A549 (cell line): ENCODE measurements at regions not wholly inside any gene's neighbourhood (a gene's known extent, or its start where the extent isn't known, plus 50 kb on each side); places are given as distances from the start of the nearest gene placed in this dataset.

ENCODE experiments used
- CBX2 ChIP-seq: fragments of 200-600 bp; sonication (generic); IDR thresholded peaks from 2 replicates; pipeline ENCODE4 v1.6.1; 2016; ENCODE audit warnings: low read depth, mild to moderate bottlenecking, borderline replicate concordance
- CTCF ChIP-seq: fragments of >200 bp; sonication (Bioruptor Twin); formaldehyde crosslinking; IDR thresholded peaks from 3 replicates; pipeline ENCODE4 v1.5.1; 2016
- GATA3 ChIP-seq: IDR thresholded peaks from 2 replicates; pipeline ENCODE4 v1.6.1; 2012; ENCODE audit warnings: borderline replicate concordance
- JUNB ChIP-seq: fragments of >200 bp; sonication (Bioruptor Twin); formaldehyde crosslinking; IDR thresholded peaks from 2 replicates; pipeline ENCODE4 v1.6.1; 2016
- MAX ChIP-seq: IDR thresholded peaks from 2 replicates; pipeline ENCODE4 v1.6.1; 2012
- PHF8 ChIP-seq: fragments of 200-600 bp; sonication (generic); IDR thresholded peaks from 2 replicates; pipeline ENCODE4 v1.6.1; 2016; ENCODE audit warnings: low read depth, mild to moderate bottlenecking, antibody characterized with exemption, moderate library complexity, borderline replicate concordance
- POLR2A ChIP-seq: IDR thresholded peaks from 2 replicates; pipeline ENCODE4 v1.6.1; 2012; ENCODE audit warnings: mild to moderate bottlenecking, low read length
- USF2 ChIP-seq: fragments of 450-650 bp; IDR thresholded peaks from 2 replicates; pipeline ENCODE4 v1.6.1; 2014; ENCODE audit warnings: antibody characterized with exemption
- ZFP36 ChIP-seq: fragments of 450-650 bp; IDR thresholded peaks from 2 replicates; pipeline ENCODE4 v1.6.1; 2014; ENCODE audit warnings: borderline replicate concordance; ENCODE audit not compliant: partially characterized antibody

- TF ChIP-seq POLR2A (no peak), JUNB (no peak), CBX2 (no peak), PHF8 (no peak), CTCF (no peak), GATA3 (no peak), MAX (no peak), USF2 (no peak), ZFP36 (no peak)
Measured at GRCh38 chr5:158544388-158545339, 555.1 kb downstream of the EBF1 start.
